MM.1S (cell line): ENCODE measurements at regions not wholly inside any gene's neighbourhood (a gene's known extent, or its start where the extent isn't known, plus 50 kb on each side); places are given as distances from the start of the nearest gene placed in this dataset.

Experiments
- CTCF ChIP-seq: fragments of 300-600 bp; sonication (generic); IDR thresholded peaks from 2 replicates; pipeline ENCODE4 v1.5.1; 2016; ENCODE audit warnings: antibody characterized with exemption, low read length, mixed read lengths
- EZH2phosphoT487 ChIP-seq: fragments of 300-600 bp; sonication (generic); IDR thresholded peaks from 2 replicates; pipeline ENCODE4 v1.6.1; 2018; ENCODE audit warnings: antibody characterized with exemption, low read length

- TF ChIP-seq CTCF = no peak
- TF ChIP-seq EZH2phosphoT487 = no peak
Observed at GRCh38 chr13:88707646-88708045, 1036.5 kb downstream of the SLITRK5 start.
